ENCODE measurements at regions not wholly inside any gene's neighbourhood (a gene's known extent, or its start where the extent isn't known, plus 50 kb on each side); places are given as distances from the start of the nearest gene placed in this dataset.
"Not testable (repeated sequence)": the region's sequence is repeated elsewhere in the genome, so short reads cannot be mapped to it uniquely, and the experiment has no call there.

GRCh38 chr14:103231376-103232019 is 102.5 kb upstream of the EIF5 start:
- DNase-seq (ENCODE audit: low read depth): no peak

GRCh38 chr14:103232031-103232808 is 101.8 kb upstream of the EIF5 start:
- DNase-seq (ENCODE audit: low read depth): no peak

- DNase-seq (ENCODE audit: low read depth): no peak
These were observed 101.2 kb upstream of the EIF5 start for GRCh38 chr14:103232831-103233319.

- no peak for DNase-seq (ENCODE audit: low read depth)
These were observed 100.7 kb upstream of the EIF5 start for GRCh38 chr14:103233328-103233727.

GRCh38 chr14:103234826-103235225 is 99.2 kb upstream of the EIF5 start:
- DNase-seq (ENCODE audit: low read depth): not testable (repeated sequence)

GRCh38 chr14:103235506-103235905 is 98.5 kb upstream of the EIF5 start:
- DNase-seq (ENCODE audit: low read depth): not testable (repeated sequence)

- no peak for DNase-seq (ENCODE audit: low read depth)
These were observed 94.3 kb upstream of the EIF5 start for GRCh38 chr14:103239751-103240150.

- no peak for DNase-seq (ENCODE audit: low read depth)
These were observed 92.5 kb upstream of the EIF5 start for GRCh38 chr14:103241531-103241930.

- DNase-seq (ENCODE audit: low read depth): no peak
These were observed 90.0 kb upstream of the EIF5 start for GRCh38 chr14:103243764-103244737.

GRCh38 chr14:103245624-103246031 is 88.4 kb upstream of the EIF5 start:
- DNase-seq (ENCODE audit: low read depth): not testable (repeated sequence)

GRCh38 chr14:103246070-103246469 is 88.0 kb upstream of the EIF5 start:
- DNase-seq (ENCODE audit: low read depth): no peak

- DNase-seq (ENCODE audit: low read depth): no peak
These were observed 86.8 kb upstream of the EIF5 start for GRCh38 chr14:103247169-103247606.

GRCh38 chr14:103250181-103250580 is 83.9 kb upstream of the EIF5 start:
- no peak for DNase-seq (ENCODE audit: low read depth)

- no peak for DNase-seq (ENCODE audit: low read depth)
These were observed 83.2 kb upstream of the EIF5 start for GRCh38 chr14:103250874-103251273.

- no peak for DNase-seq (ENCODE audit: low read depth)
These were observed 78.5 kb upstream of the EIF5 start for GRCh38 chr14:103255555-103255954.

- DNase-seq (ENCODE audit: low read depth): no peak
These were observed 77.6 kb upstream of the EIF5 start for GRCh38 chr14:103256406-103256805.

- no peak for DNase-seq (ENCODE audit: low read depth)
These were observed 76.7 kb upstream of the EIF5 start for GRCh38 chr14:103257211-103257962.

- DNase-seq (ENCODE audit: low read depth): no peak
These were observed 75.8 kb upstream of the EIF5 start for GRCh38 chr14:103258211-103258610.

GRCh38 chr14:103259184-103259583 is 74.9 kb upstream of the EIF5 start:
- DNase-seq (ENCODE audit: low read depth): no peak

- no peak for DNase-seq (ENCODE audit: low read depth)
These were observed 74.0 kb upstream of the EIF5 start for GRCh38 chr14:103259801-103260628.

Data from stimulated activated CD8-positive, alpha-beta memory T cell treated with anti-CD3 and anti-CD28 coated beads, Interleukin-4, amount 100 ng/mL, for 24 hours (primary cell).